GM23248 (cell line): ENCODE measurements at regions not wholly inside any gene's neighbourhood (a gene's known extent, or its start where the extent isn't known, plus 50 kb on each side); places are given as distances from the start of the nearest gene placed in this dataset.

Source experiments
- DNase-seq: peaks from one replicate; pipeline ENCODE4 v3.0.0-alpha.2; 2015
- H2AFZ ChIP-seq: fragments of 200-600 bp; sonication (generic); 2 replicates; pipeline ENCODE4 v1.6.1; 2016; ENCODE audit warnings: antibody characterized with exemption
- H3F3A ChIP-seq: fragments of 200-600 bp; sonication (generic); 2 replicates; pipeline ENCODE4 v1.6.1; 2016; ENCODE audit warnings: mild to moderate bottlenecking, antibody characterized with exemption, mixed run types; ENCODE audit not compliant: insufficient read depth
- H3K27ac ChIP-seq: fragments of 200-600 bp; sonication (generic); 2 replicates; pipeline ENCODE4 v1.5.1; 2016; ENCODE audit warnings: mild to moderate bottlenecking
- H3K27me3 ChIP-seq: fragments of 200-600 bp; sonication (generic); replicated peaks from 2 replicates; pipeline ENCODE4 v1.6.1; 2016; ENCODE audit warnings: mild to moderate bottlenecking; ENCODE audit not compliant: insufficient read depth
- H3K36me3 ChIP-seq: fragments of 200-600 bp; sonication (generic); 2 replicates; pipeline ENCODE4 v1.6.1; 2016; ENCODE audit warnings: low read depth, mild to moderate bottlenecking
- H3K4me1 ChIP-seq: fragments of 200-600 bp; sonication (generic); 2 replicates; pipeline ENCODE4 v1.6.1; 2016; ENCODE audit warnings: mild to moderate bottlenecking; ENCODE audit not compliant: insufficient read depth
- H3K4me2 ChIP-seq: fragments of 200-600 bp; sonication (generic); one replicate; pipeline ENCODE4 v1.6.1; 2016; ENCODE audit warnings: mild to moderate bottlenecking; ENCODE audit not compliant: unreplicated experiment
- H3K4me3 ChIP-seq: fragments of 200-600 bp; sonication (generic); 2 replicates; pipeline ENCODE4 v1.5.1; 2016; ENCODE audit warnings: mild to moderate bottlenecking
- H3K79me2 ChIP-seq: fragments of 200-600 bp; sonication (generic); 2 replicates; pipeline ENCODE4 v1.6.1; 2016; ENCODE audit warnings: mild to moderate bottlenecking; ENCODE audit not compliant: insufficient read depth
- H3K9ac ChIP-seq: fragments of 200-600 bp; sonication (generic); 2 replicates; pipeline ENCODE4 v1.6.1; 2016; ENCODE audit warnings: mild to moderate bottlenecking
- H3K9me2 ChIP-seq: fragments of 200-600 bp; sonication (generic); 2 replicates; pipeline ENCODE4 v1.6.1; 2016; ENCODE audit warnings: mixed run types, mild to moderate bottlenecking, moderate library complexity; ENCODE audit not compliant: insufficient read depth
- H3K9me3 ChIP-seq: fragments of 200-600 bp; sonication (generic); one replicate; pipeline ENCODE4 v1.6.1; 2017; ENCODE audit warnings: low read depth
- H4K20me1 ChIP-seq: fragments of 200-600 bp; sonication (generic); 2 replicates; pipeline ENCODE4 v1.6.0; 2016; ENCODE audit not compliant: insufficient read depth
- EZH2 ChIP-seq: fragments of 200-600 bp; sonication (generic); IDR thresholded peaks from 2 replicates; pipeline ENCODE4 v1.6.1; 2018; ENCODE audit warnings: antibody characterized with exemption, mild to moderate bottlenecking; ENCODE audit not compliant: insufficient read depth, poor library complexity, severe bottlenecking
- EZH2phosphoT487 ChIP-seq: fragments of 200-600 bp; sonication (generic); IDR thresholded peaks from 2 replicates; pipeline ENCODE4 v1.6.1; 2018; ENCODE audit warnings: antibody characterized with exemption, moderate library complexity, mild to moderate bottlenecking, low read depth; ENCODE audit not compliant: insufficient read depth
- WGBS, 2 experiments: methylation state at CpG; one replicate each; pipeline ENCODE4 v1.1.6; 2015 to 2017; ENCODE audit warnings: low lambda C conversion rate in 2 of 2, low coverage in 1 of 2; ENCODE audit errors: missing lambda C conversion rate in 2 of 2; 5-methylcytosine and 5-hydroxymethylcytosine counted together
- in situ Hi-C: fragments of 300-500 bp; cut with MboI; formaldehyde crosslinking; loops from 2 replicates; pipeline ENCODE4 v1.15.0; 2020

- no peak overlapping the region for H3K4me2 ChIP-seq
- 0 to 17% methylated on average over 1 of the region's 1 CpG for WGBS, 2 experiments
- no peaks in the 10 kb centered on the region for H3K9me3 ChIP-seq
Measured at GRCh38 chr20:55449091-55449490, 556.2 kb downstream of the CBLN4 start.

GRCh38 chr20:55446301-55446700, 559.0 kb downstream of the CBLN4 start:
- TF ChIP-seq EZH2phosphoT487 (no peak), EZH2 (no peak)
- H3K9me3 ChIP-seq = no peaks in the 10 kb centered on the region
- no peaks in the 10 kb centered on the region for H3K4me1 ChIP-seq
- no peaks in the 10 kb centered on the region for H3K9me2 ChIP-seq
- H3K4me2 ChIP-seq = no peak overlapping the region
- H3K9ac ChIP-seq = no peak overlapping the region
- H3K27me3 ChIP-seq = no peaks in the 10 kb centered on the region
- no peak overlapping the region for H3K4me3 ChIP-seq
- no peaks in the 10 kb centered on the region for H4K20me1 ChIP-seq
- in situ Hi-C loops = no loop called here
- no peaks in the 10 kb centered on the region for H3K79me2 ChIP-seq
- 36% methylated on average over 6 of the region's 6 CpGs for whole genome bisulfite sequencing, 2 experiments
- H2AFZ ChIP-seq = no peak overlapping the region
- no peaks in the 10 kb centered on the region for H3F3A ChIP-seq
- H3K27ac ChIP-seq = no peak overlapping the region
- DNase-seq = no peak
- no peaks in the 10 kb centered on the region for H3K36me3 ChIP-seq

More at GRCh38 chr20:55449091-55449490, 556.2 kb downstream of the CBLN4 start:
- in situ Hi-C loops = no loop called here
- H3K9me2 ChIP-seq = no peaks in the 10 kb centered on the region
- no peaks in the 10 kb centered on the region for H3F3A ChIP-seq
- no peak for DNase-seq
- H3K79me2 ChIP-seq = no peaks in the 10 kb centered on the region
- H3K36me3 ChIP-seq = no peaks in the 10 kb centered on the region
- no peak overlapping the region for H3K4me3 ChIP-seq
- TF ChIP-seq EZH2phosphoT487 (no peak), EZH2 (no peak)
- H3K27ac ChIP-seq = no peak overlapping the region
- no peak overlapping the region for H2AFZ ChIP-seq
- no peaks in the 10 kb centered on the region for H4K20me1 ChIP-seq
- no peak overlapping the region for H3K9ac ChIP-seq
- no peaks in the 10 kb centered on the region for H3K4me1 ChIP-seq
- no peaks in the 10 kb centered on the region for H3K27me3 ChIP-seq

GRCh38 chr20:55439070-55439469, 566.2 kb downstream of the CBLN4 start:
- Histone ChIP-seq H3K27me3 (no peaks in the 10 kb centered on the region), H3F3A (no peaks in the 10 kb centered on the region), H3K9me2 (no peaks in the 10 kb centered on the region), H2AFZ (no peak overlapping the region), H3K9ac (no peak overlapping the region), H4K20me1 (no peaks in the 10 kb centered on the region), H3K79me2 (no peaks in the 10 kb centered on the region), H3K4me3 (no peak overlapping the region), H3K27ac (no peak overlapping the region), H3K9me3 (no peaks in the 10 kb centered on the region), H3K36me3 (no peaks in the 10 kb centered on the region), H3K4me2 (no peak overlapping the region), H3K4me1 (no peaks in the 10 kb centered on the region)
- 11 to 12% methylated on average over 2 of the region's 2 CpGs for WGBS, 2 experiments
- in situ Hi-C loops = no loop called here
- TF ChIP-seq EZH2phosphoT487 (no peak), EZH2 (no peak)
- no peak for DNase-seq

- Histone ChIP-seq H3K9ac (no peak overlapping the region), H3K9me3 (no peaks in the 10 kb centered on the region), H3K27me3 (no peaks in the 10 kb centered on the region), H3K4me2 (no peak overlapping the region), H2AFZ (no peak overlapping the region), H3K79me2 (no peaks in the 10 kb centered on the region), H3F3A (no peaks in the 10 kb centered on the region), H3K36me3 (no peaks in the 10 kb centered on the region), H3K4me1 (no peaks in the 10 kb centered on the region), H3K27ac (no peak overlapping the region), H3K9me2 (no peaks in the 10 kb centered on the region), H4K20me1 (no peaks in the 10 kb centered on the region), H3K4me3 (no peak overlapping the region)
- DNase-seq = no peak
- in situ Hi-C loops = no loop called here
- TF ChIP-seq EZH2 (no peak), EZH2phosphoT487 (no peak)
- WGBS, 2 experiments = 6 to 7% methylated on average over 6 of the region's 6 CpGs
Measured at GRCh38 chr20:55437798-55438415, 567.4 kb downstream of the CBLN4 start.

- no peaks in the 10 kb centered on the region for H3K9me2 ChIP-seq
- no peaks in the 10 kb centered on the region for H4K20me1 ChIP-seq
- H3K36me3 ChIP-seq = no peaks in the 10 kb centered on the region
- no peaks in the 10 kb centered on the region for H3K4me1 ChIP-seq
- no peaks in the 10 kb centered on the region for H3F3A ChIP-seq
- in situ Hi-C loops = no loop called here
- no peak overlapping the region for H3K4me2 ChIP-seq
- no peaks in the 10 kb centered on the region for H3K27me3 ChIP-seq
- no peak overlapping the region for H3K9ac ChIP-seq
- DNase-seq = no peak
- H2AFZ ChIP-seq = no peak overlapping the region
- no peak overlapping the region for H3K27ac ChIP-seq
- WGBS, 2 experiments = 0 to 2% methylated on average over 3 of the region's 3 CpGs
- H3K4me3 ChIP-seq = no peak overlapping the region
- H3K9me3 ChIP-seq = no peaks in the 10 kb centered on the region
- H3K79me2 ChIP-seq = no peaks in the 10 kb centered on the region
- TF ChIP-seq EZH2 (no peak), EZH2phosphoT487 (no peak)
Measured at GRCh38 chr20:55424968-55425367, 580.4 kb downstream of the CBLN4 start.
